ENCODE measurements at regions not wholly inside any gene's neighbourhood (a gene's known extent, or its start where the extent isn't known, plus 50 kb on each side); places are given as distances from the start of the nearest gene placed in this dataset.
"Not testable (repeated sequence)": the region's sequence is repeated elsewhere in the genome, so short reads cannot be mapped to it uniquely, and the experiment has no call there.

DNA sequence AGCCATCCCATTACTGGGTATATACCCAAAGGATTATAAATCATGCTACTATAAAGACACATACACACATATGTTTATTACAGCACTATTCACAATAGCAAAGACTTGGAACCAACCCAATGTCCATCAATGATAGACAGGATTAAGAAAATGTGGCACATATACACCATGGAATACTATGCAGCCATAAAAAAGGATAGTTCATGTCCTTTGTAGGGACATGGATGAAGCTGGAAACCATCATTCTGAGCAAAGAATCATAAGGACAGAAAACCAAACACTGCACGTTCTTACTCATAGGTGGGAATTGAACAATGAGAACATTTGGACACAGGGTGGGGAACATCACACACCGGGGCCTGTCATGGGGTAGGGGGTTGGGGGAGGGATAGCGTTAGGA is 60.3 kb upstream of the NMU start:
- not testable (repeated sequence) for H3K27me3 ChIP-seq (ENCODE audit: insufficient read depth, low read length); H3K36me3 ChIP-seq (ENCODE audit: insufficient read depth, low read length); H3K4me3 ChIP-seq (ENCODE audit: low read length); H3K9me3 ChIP-seq (ENCODE audit: low read length); H2AFZ ChIP-seq (ENCODE audit: low read depth, low read length); H3K4me1 ChIP-seq (ENCODE audit: insufficient read depth, low read length)

DNA sequence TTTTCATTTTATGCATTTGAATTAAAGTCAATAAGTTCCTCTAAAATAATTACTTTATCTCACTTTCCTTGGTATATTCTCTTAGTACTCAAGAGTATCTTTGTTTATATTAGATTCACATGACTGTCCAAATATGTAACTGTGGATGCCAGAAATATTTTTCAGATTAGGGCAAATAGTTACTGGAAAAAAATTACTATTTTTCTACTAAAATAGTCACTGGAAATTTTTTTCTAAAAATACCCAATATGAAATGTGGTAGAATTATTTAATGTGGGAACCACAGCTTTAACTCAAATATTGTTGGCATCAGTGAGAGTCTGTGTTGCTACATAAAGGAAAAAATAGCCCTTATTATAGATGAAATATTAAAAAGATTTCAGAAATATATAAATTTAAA is 70.4 kb upstream of the NMU start:
- no peaks in the 10 kb centered on the region for H3K36me3 ChIP-seq (ENCODE audit: insufficient read depth, low read length)

DNA sequence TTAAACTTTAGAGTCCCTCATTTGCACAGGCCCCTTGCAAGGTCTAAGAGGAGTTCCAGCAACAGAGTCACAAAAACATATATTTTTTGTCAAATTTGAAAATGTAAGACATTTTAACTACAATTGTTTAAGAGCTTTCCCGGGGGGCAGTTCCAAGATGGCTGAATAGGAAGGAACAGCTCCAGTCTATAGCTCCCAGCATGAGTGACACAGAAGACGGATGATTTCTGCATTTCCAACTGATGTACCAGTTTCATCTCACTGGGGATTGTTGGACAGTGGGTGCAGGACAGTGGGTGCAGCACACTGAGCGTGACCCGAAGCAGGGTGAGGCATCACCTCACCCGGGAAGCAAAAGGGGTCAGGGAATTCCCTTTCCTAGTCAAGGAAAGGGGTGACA is 71.4 kb upstream of the NMU start:
- no peaks in the 10 kb centered on the region for H3K36me3 ChIP-seq (ENCODE audit: insufficient read depth, low read length)
- H3K4me3 ChIP-seq (ENCODE audit: low read length) = no peak overlapping the region
- no peaks in the 10 kb centered on the region for H3K9me3 ChIP-seq (ENCODE audit: low read length)
- H3K27me3 ChIP-seq (ENCODE audit: insufficient read depth, low read length) = no peaks in the 10 kb centered on the region
- no peaks in the 10 kb centered on the region for H3K4me1 ChIP-seq (ENCODE audit: insufficient read depth, low read length)
- no peak overlapping the region for H2AFZ ChIP-seq (ENCODE audit: low read depth, low read length)

More for the DNA sequence above, 70.4 kb upstream of the NMU start:
- Histone ChIP-seq H3K27me3 (ENCODE audit: insufficient read depth, low read length) (no peaks in the 10 kb centered on the region), H2AFZ (ENCODE audit: low read depth, low read length) (no peak overlapping the region), H3K4me1 (ENCODE audit: insufficient read depth, low read length) (no peaks in the 10 kb centered on the region), H3K4me3 (ENCODE audit: low read length) (no peak overlapping the region), H3K9me3 (ENCODE audit: low read length) (no peaks in the 10 kb centered on the region)

GRCh38 chr4:55707991-55708390 is 71.9 kb upstream of the NMU start:
- H3K36me3 ChIP-seq (ENCODE audit: insufficient read depth, low read length); H3K4me3 ChIP-seq (ENCODE audit: low read length); H2AFZ ChIP-seq (ENCODE audit: low read depth, low read length); H3K27me3 ChIP-seq (ENCODE audit: insufficient read depth, low read length); H3K4me1 ChIP-seq (ENCODE audit: insufficient read depth, low read length); H3K9me3 ChIP-seq (ENCODE audit: low read length): not testable (repeated sequence)

DNA sequence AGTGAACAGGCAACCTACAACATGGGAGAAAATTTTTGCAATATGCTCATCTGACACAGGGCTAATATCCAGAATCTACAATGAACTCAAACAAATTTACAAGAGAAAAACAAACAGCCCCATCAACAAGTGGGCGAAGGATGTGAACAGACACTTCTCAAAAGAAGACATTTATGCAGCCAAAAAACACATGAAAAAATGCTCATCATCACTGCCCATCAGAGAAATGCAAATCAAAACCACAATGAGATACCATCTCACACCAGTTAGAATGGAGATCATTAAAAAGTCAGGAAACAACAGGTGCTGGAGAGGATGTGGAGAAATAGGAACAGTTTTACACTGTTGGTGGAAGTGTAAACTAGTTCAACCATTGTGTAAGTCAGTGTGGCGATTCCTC is 76.7 kb upstream of the NMU start:
- H3K4me1 ChIP-seq (ENCODE audit: insufficient read depth, low read length) = not testable (repeated sequence)

GRCh38 chr4:55721651-55722050 is 85.6 kb upstream of the NMU start:
- no peaks in the 10 kb centered on the region for H3K27me3 ChIP-seq (ENCODE audit: insufficient read depth, low read length)
- no peaks in the 10 kb centered on the region for H3K36me3 ChIP-seq (ENCODE audit: insufficient read depth, low read length)
- H2AFZ ChIP-seq (ENCODE audit: low read depth, low read length) = no peak overlapping the region
- no peak overlapping the region for H3K4me3 ChIP-seq (ENCODE audit: low read length)
- no peaks in the 10 kb centered on the region for H3K4me1 ChIP-seq (ENCODE audit: insufficient read depth, low read length)
- H3K9me3 ChIP-seq (ENCODE audit: low read length) = no peaks in the 10 kb centered on the region

More for the DNA sequence above, 76.7 kb upstream of the NMU start:
- H3K36me3 ChIP-seq (ENCODE audit: insufficient read depth, low read length); H3K4me3 ChIP-seq (ENCODE audit: low read length); H3K27me3 ChIP-seq (ENCODE audit: insufficient read depth, low read length); H3K9me3 ChIP-seq (ENCODE audit: low read length); H2AFZ ChIP-seq (ENCODE audit: low read depth, low read length): not testable (repeated sequence)

DNA sequence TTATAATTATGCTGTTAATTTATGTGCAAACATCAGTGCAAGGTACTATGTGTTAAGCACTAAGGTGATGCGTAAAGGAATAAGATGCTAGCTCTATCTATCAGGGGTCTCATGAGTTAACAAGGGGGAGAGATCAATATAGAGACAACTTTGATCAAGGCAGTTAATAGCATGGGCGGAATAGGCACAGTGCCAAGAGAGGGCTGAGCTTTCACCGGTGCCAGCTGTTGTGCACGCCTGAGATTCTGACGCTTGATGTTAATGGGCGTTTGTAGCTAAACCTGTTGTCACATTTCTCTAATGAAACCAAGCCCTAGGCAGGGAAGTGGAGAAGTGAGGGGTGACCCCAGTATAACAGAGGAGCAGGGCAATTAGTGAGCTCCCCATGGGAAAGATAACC is 86.0 kb upstream of the NMU start:
- H3K36me3 ChIP-seq (ENCODE audit: insufficient read depth, low read length) = no peaks in the 10 kb centered on the region
- no peak overlapping the region for H3K4me3 ChIP-seq (ENCODE audit: low read length)
- no peaks in the 10 kb centered on the region for H3K4me1 ChIP-seq (ENCODE audit: insufficient read depth, low read length)
- H3K27me3 ChIP-seq (ENCODE audit: insufficient read depth, low read length) = no peaks in the 10 kb centered on the region
- H3K9me3 ChIP-seq (ENCODE audit: low read length) = peaks cover under 1% of the 10 kb centered on the region
- no peak overlapping the region for H2AFZ ChIP-seq (ENCODE audit: low read depth, low read length)

DNA sequence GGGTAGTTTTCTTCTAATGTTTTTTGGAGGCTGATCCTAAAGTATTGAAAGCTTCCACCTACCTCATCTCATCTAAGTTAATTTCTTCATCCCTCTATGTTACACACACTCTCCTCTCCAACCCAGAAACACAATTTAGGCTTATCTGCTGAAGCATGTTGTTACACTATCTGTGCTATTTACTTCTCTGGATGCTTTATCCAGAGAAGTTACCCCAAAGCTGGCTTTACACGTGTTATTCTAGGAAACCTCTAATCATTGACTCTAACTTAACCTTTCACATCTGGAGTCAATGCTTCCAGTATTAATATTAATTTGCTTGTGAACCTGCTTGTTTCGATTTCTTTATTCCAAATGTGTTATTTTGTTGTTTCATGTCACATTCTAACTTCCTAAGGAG is 87.3 kb upstream of the NMU start:
- no peak overlapping the region for H2AFZ ChIP-seq (ENCODE audit: low read depth, low read length)
- no peak overlapping the region for H3K4me3 ChIP-seq (ENCODE audit: low read length)
- no peaks in the 10 kb centered on the region for H3K4me1 ChIP-seq (ENCODE audit: insufficient read depth, low read length)
- no peaks in the 10 kb centered on the region for H3K27me3 ChIP-seq (ENCODE audit: insufficient read depth, low read length)
- no peaks in the 10 kb centered on the region for H3K36me3 ChIP-seq (ENCODE audit: insufficient read depth, low read length)
- H3K9me3 ChIP-seq (ENCODE audit: low read length) = peaks cover 4% of the 10 kb centered on the region

DNA sequence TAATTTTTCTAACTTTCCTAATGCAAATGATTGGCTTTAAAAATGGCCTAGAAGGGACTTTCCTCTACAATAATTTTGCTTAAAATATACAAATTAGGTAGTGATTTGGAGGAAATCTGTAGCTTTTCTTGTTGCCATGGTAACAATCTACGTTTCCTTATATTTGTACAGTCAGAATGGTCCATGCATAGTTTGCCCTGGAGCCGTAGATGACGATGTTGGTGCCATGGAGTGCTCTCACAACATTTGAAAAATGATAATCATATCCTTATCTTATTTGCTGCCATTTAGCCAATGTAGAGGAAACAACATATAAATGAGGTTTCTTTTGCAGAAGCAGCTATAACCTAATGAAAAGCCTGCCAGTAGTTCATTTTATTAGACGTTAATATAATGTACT is 89.0 kb upstream of the NMU start:
- H3K27me3 ChIP-seq (ENCODE audit: insufficient read depth, low read length) = no peaks in the 10 kb centered on the region
- H3K4me1 ChIP-seq (ENCODE audit: insufficient read depth, low read length) = peaks cover under 1% of the 10 kb centered on the region
- no peaks in the 10 kb centered on the region for H3K36me3 ChIP-seq (ENCODE audit: insufficient read depth, low read length)
- H3K9me3 ChIP-seq (ENCODE audit: low read length) = peaks cover 4% of the 10 kb centered on the region
- H3K4me3 ChIP-seq (ENCODE audit: low read length) = no peak overlapping the region
- H2AFZ ChIP-seq (ENCODE audit: low read depth, low read length) = no peak overlapping the region

DNA sequence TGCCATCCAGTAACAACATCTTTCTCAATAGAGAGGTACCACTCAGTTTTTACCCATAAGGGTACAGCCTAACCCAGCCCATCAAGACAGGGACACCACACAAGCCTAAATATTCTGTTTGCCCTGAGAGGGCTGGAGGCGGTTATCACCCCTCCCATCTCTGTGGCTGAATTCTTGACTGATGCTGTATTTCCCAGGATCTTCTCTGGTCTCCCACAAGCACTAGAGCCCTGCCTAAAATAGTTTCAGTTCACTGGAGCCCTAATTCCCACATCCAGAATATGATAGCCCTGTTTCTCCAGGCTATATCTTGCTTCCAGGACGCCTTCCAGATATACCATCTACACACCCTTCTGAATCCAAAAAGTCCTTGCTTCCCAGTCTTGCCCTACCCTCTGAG is 91.6 kb upstream of the NMU start:
- no peak overlapping the region for H3K4me3 ChIP-seq (ENCODE audit: low read length)
- H3K4me1 ChIP-seq (ENCODE audit: insufficient read depth, low read length) = peaks cover 8% of the 10 kb centered on the region
- peaks cover 4% of the 10 kb centered on the region for H3K9me3 ChIP-seq (ENCODE audit: low read length)
- H3K27me3 ChIP-seq (ENCODE audit: insufficient read depth, low read length) = no peaks in the 10 kb centered on the region
- no peaks in the 10 kb centered on the region for H3K36me3 ChIP-seq (ENCODE audit: insufficient read depth, low read length)
- H2AFZ ChIP-seq (ENCODE audit: low read depth, low read length) = no peak overlapping the region

DNA sequence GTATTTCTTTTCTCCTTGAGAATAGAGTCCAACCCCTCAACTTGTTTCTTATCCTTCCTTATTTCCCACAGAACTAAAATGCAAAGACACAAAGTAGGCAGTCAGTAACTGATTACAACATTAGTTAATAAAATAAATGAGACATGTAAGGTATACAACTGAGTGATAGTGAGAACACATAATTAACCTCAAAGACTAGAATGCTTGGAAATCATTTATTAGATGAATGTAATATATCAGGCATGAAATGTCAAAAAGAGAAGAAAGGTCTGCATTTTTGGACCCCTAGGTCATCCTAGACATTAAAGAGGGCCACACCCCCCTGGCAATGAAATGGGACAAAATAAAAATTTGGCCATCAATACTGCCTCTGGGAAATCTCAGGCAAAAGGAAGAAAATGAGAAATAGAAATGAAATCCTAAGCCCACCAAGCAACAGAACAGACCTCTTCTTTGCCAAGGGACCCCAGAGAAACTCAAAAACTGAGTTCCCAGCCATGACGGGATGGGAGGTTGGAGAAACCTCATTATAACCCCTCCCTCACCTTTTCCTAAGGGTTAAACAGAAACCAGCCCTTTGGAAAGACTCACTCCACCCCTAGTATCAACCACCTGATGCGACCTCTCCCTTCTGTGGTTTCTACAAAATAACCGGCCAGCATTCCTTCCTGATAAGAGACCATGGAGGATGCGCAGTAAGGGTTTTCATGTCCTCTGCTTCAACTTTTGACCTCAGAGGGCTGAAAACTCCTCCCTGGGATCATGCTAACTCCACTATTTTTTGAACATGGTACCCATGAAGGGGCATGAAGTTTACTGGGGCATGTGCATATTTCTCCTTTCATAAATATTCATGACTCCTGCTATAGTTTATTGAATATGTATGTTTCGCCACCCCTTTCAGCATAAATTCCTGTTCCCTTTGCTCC is 90.0 kb upstream of the EXOC1L start:
- no peak overlapping the region for H3K4me3 ChIP-seq (ENCODE audit: low read length)
- no peaks in the 10 kb centered on the region for H3K27me3 ChIP-seq (ENCODE audit: insufficient read depth, low read length)
- peaks cover 8% of the 10 kb centered on the region for H3K4me1 ChIP-seq (ENCODE audit: insufficient read depth, low read length)
- no peaks in the 10 kb centered on the region for H3K36me3 ChIP-seq (ENCODE audit: insufficient read depth, low read length)
- peak overlapping the region; percentile 15 for H2AFZ ChIP-seq (ENCODE audit: low read depth, low read length)
- H3K9me3 ChIP-seq (ENCODE audit: low read length) = peaks cover 4% of the 10 kb centered on the region

GRCh38 chr4:55730280-55730931 is 89.2 kb upstream of the EXOC1L start:
- Histone ChIP-seq H2AFZ (ENCODE audit: low read depth, low read length) (peak overlapping the region; percentile 15), H3K4me3 (ENCODE audit: low read length) (no peak overlapping the region), H3K36me3 (ENCODE audit: insufficient read depth, low read length) (no peaks in the 10 kb centered on the region), H3K9me3 (ENCODE audit: low read length) (peaks cover 4% of the 10 kb centered on the region), H3K4me1 (ENCODE audit: insufficient read depth, low read length) (peaks cover 8% of the 10 kb centered on the region), H3K27me3 (ENCODE audit: insufficient read depth, low read length) (no peaks in the 10 kb centered on the region)

- no peak overlapping the region for H2AFZ ChIP-seq (ENCODE audit: low read depth, low read length)
- H3K9me3 ChIP-seq (ENCODE audit: low read length) = peaks cover 4% of the 10 kb centered on the region
- H3K4me1 ChIP-seq (ENCODE audit: insufficient read depth, low read length) = peaks cover 8% of the 10 kb centered on the region
- no peaks in the 10 kb centered on the region for H3K36me3 ChIP-seq (ENCODE audit: insufficient read depth, low read length)
- H3K27me3 ChIP-seq (ENCODE audit: insufficient read depth, low read length) = no peaks in the 10 kb centered on the region
- no peak overlapping the region for H3K4me3 ChIP-seq (ENCODE audit: low read length)
Measured at GRCh38 chr4:55731959-55732358, 87.6 kb upstream of the EXOC1L start.

Data from neuron (in vitro differentiated cells).